C1 segment of cervical spinal cord (tissue), 14 donors: ENCODE measurements at regions not wholly inside any gene's neighbourhood (a gene's known extent, or its start where the extent isn't known, plus 50 kb on each side); places are given as distances from the start of the nearest gene placed in this dataset.
"Not testable (repeated sequence)": the region's sequence is repeated elsewhere in the genome, so short reads cannot be mapped to it uniquely, and the experiment has no call there.

Source experiments
- DNase-seq, 14 donors: peaks; one replicate each; lab custom pipeline; 2025; lab: John Stamatoyannopoulos, UW

DNA sequence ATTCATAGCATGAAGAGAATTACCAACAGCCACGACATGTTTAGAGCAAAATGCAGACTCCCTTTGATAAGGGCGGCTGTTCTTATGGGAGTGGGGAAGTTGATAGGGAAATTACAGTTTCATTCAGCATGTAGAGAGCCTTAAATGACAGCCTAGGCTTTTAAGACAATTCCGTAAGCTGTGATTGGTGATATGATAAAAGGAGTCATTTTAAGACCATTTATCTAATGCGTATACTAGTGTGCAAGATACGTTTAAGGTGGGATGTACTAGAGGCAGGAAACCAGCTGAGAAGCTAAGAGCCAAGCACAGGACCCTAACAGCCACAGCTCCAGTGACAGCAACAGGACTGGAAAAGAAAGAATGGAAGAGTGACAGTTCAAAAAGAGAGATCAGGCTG is 102.2 kb upstream of the ZFP42 start:
- DNase-seq, result no peak

DNA sequence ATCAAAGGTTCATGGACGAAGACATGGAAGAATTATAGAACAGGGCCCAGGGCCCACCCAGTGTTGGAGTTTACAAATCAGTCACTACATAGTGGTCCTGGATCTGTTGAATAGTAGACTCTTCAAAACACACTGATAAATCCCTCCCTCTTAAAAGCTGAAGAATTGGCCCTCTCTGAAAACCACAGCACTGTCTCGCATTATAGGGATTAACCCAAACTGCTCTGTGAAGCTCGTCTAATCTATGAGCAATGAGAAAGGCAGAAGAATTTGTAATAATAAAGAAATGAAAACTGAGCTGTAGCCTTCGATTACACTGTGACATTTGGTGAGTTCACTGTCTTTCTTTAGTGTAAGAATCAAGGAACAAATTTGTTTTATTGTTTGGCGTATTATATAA is 92.5 kb upstream of the ZFP42 start:
- DNase-seq, result no peak

DNA sequence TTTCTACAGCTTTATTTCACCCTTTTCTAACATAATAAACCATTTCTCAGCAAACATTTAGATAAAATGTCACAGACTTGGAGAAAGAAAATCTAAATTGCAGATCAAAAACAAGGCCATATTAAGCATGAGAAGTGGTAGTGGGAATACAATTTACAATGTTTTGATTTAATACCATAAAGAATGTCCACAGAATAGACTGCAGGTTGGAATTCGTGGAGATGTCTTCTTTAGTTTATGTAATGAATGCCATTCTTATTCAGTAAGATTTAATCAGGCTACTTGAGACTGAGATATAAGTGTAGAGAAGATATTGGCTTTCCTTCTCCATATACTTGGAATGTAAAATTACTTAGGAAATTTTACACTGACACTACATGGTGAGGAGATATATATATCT is 91.9 kb upstream of the ZFP42 start:
- no peak for DNase-seq

DNA sequence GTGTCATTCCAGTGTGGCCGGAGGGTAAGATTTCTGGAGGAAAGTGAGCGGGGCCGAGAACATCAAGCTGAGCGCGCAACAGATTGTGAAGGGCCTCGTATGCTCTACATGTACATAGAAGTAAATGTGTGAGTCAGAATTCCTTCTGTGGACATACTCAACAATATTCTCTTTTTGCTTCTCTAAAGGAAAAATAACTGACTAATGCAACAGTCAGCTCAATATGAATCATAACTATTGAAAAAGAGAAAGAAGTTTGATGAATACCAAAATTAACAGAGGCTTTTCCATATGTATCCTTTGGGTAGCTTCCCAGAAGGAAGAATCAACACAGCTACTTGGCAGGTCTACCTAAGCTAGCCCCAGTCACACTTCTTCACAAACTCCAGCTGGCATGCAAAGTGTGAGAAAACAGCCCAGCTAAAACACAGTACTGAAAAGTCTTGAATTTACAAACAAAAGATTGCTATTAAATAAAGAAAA is 87.5 kb upstream of the ZFP42 start:
- DNase-seq, result no peak

DNA sequence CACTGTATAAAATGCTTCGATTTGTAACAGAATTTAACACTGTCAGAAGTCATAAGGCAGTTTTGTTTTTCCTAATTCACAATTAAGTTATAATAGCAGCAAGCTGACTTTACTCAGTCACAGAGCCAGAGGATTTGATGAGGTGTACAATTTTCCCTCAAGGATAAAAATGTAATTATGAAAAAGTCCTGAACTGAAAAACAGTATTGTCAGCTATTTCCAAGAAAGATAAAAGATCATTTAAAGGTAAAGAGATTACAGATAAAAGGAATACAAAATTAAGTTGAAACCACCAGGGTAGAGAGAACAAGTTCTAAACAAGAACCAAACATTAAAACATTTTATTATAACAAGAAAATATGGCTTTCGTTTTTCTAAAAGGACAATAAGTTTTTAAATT is 86.8 kb upstream of the ZFP42 start:
- DNase-seq, result no peak

DNA sequence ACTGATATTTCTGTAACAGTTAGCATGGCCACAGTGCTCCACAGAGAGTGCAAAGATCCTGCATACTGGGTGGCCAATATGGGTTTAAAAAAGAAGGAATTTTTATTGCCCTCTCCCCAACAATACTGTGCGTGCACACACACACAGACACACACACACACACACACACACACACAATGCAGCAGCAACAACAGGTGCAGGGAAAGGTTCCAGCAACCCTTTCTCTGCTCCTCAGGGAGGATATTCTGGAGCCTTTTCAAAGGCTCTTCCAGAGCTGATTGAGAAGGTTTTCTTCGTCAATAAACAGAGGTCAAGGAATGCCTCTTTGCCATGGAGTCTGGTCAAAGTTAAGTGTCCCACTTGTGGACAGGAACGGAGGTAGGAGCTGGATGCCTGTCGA is 84.8 kb upstream of the ZFP42 start:
- no peak for DNase-seq

DNA sequence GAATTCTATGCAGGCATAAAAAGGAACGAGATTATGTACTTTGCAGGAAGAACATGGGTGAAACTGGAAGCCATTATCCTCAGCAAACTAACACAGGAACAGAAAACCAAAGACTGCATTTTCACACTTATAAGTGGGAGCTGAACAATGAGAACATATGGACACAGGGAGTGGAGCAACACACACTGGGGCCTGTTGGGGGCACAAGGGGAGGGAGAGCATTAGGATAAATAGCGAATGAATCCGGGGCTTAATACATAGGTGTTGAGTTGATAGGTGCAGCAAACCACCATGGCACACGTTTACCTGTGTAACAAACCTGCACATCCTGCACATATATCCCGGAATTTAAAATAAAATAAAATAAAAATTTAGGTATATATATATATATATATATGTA is 80.2 kb upstream of the ZFP42 start:
- not testable (repeated sequence) for DNase-seq

DNA sequence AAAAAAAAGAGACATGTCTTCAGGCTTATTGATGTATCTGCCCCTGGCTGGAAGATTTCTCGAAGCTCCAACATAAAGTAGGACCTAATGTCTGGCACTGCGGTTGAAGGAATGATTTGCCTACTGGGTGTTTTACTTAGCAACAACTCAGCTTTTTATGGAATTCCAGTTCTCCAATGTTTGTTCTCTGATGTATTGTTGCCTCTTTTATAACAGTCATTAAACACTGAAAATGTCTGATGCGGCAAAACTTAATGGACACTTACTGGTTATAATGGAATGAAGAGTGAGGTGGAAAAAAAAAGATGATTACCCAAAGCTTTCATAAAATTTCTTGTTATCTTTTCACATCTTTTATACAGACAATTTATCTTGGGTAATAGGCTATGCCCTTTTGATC is 75.6 kb upstream of the ZFP42 start:
- DNase-seq, result no peak

DNA sequence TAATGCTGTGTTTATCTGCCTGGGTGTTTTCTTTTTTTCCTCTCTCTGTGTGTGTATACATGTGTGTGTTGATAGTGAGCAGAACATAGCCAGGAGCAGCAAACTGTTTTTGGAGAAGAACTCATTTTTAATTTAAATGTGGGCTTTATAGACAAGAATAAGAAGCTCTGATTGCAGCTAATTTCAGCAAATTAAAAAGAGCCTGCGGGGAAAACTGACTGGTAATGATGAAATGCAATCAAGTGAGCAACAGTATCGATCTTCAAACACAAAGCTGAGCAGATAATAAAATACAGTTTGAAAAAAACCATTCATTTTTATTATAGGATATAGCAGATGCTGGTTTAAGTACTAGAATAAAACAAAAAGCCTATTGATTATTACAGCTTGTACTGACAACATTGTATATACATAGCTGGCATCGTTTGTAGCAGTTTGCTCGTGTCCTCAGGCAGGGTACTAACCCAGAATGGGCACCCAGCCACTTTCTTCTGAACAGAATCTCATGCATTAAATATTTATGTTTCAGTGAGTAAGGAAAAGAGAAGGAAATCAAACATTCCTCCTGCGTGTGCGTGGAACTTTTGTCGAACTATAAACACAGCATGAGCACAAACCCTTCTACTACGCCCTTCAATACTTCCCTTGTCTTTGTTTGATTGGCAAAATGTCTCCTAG is 73.5 kb upstream of the ZFP42 start:
- DNase-seq, result no peak

DNA sequence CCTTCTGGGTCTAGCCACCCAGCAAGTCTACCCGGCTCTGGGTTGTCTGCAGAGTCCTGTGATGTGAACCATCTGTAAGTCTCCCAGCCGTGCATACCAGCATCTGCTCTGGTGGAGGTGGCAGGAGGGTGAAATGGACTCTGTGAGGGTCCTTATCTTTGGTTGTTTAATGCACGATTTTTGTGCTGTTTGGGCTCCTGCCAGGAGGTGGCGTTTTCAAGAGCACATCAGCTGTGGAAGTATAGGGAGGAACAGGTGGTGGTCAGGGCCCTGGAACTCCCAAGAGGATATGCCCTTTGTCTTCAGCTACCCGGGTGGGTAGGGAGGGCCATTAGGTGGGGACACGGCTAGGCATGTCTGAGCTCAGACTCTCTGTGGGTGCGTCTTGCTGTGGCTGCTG is 66.5 kb upstream of the ZFP42 start:
- DNase-seq, result no peak

DNA sequence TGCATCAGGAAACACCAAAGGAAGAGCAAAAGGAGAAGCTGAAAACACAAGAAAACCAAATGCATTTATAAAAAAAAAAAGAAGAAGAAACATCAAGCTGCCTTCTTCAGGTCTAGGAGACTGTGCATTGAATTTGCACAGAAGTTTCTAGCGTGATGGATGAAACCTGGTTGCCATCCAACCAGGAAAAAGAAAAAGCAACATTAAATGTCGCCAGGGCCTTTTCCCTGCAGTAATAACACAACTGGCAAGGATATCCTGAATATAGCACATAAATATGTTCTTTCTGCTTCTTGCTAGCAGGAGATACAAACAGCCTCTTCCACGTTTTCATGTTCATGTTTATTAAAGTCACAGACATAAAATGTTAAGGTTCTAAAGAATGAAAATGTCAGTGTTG is 60.8 kb upstream of the ZFP42 start:
- DNase-seq, result no peak

DNA sequence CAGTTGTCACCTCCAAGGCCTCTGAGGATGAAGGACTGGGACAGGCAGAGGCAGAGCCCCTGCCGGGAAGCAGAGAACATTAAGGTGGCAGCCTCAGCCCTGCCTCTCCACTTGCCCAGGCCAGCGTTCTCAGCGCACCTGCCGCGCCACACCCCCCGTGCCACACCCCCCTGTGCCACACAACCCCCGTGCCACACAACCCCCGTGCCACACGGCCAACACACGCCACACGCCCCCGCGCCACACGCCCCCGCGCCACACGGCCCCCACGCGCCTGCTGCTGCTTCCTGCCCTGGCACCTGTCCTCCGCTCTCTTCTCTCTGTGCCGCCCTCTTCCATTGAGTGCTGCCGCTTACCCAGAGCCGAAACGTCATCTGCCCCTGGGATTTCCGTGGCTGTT is 58.0 kb upstream of the ZFP42 start:
- DNase-seq, result no peak

DNA sequence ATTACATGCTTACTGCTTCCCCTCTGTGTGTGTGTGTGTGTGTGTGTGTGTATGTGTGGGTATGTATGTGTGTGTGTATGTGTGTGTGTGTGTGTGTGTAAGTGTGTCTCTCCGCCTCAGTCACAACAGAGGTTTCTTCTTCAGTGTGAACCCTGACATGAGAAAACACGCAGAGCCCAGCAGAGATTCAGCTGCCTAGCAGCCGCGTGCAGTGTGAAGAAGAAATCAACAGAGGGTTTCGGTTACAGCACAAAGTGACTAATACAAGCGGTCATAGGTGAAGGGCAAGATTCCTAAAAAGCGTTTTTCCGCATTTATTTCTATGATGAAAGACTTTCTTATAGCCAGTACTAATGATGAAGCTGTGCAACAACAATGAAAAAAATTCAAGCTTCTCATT is 55.3 kb upstream of the ZFP42 start:
- DNase-seq, result no peak

DNA sequence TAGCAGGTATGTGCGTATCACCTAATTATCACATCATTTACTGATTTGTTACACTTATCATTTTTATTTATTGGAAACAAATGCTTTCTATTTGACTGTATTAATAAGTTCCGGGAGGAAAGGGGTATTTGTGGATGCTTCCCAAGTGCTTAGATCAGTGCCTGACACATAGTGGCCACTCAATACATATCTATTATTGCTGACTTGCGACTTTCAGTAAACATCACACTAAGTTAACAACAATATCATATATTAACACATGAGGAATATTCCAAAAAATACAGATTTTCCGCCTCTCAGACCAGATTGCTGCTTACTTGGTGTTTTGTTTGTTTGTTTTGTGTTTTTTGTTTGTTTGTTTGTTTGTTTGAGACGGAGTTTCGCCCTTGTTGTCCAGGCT is 52.6 kb upstream of the ZFP42 start:
- DNase-seq, result no peak

DNA sequence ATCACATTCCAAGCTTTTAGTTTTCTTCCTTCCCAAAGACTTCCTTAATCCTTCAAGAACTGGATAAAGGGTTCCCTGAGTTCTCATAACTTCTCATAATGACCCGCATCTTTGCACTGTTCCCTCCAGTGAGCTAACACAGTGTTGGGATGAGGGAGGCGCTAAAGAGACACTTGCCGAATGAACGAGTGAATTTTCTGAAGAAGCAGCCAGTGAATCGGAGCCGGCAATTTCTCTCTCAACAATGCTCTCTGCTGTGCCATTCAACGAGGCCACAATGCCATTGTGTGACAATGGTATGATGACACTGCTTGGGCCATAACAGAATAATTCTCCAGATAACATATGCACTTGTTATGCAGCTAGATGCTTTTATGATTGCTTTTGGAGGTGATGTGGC is 51.4 kb upstream of the ZFP42 start:
- DNase-seq, result peak in 4 of 14 donors; percentile 2 to 23 (median 10)
